Left ventricle myocardium inferior (tissue), 1 donor: ENCODE measurements at regions not wholly inside any gene's neighbourhood (a gene's known extent, or its start where the extent isn't known, plus 50 kb on each side); places are given as distances from the start of the nearest gene placed in this dataset.
"Not testable (repeated sequence)": the region's sequence is repeated elsewhere in the genome, so short reads cannot be mapped to it uniquely, and the experiment has no call there.

Experiments
- DNase-seq: peaks from one replicate; pipeline ENCODE4 v3.0.0-alpha.2; 2020
- H3K27ac ChIP-seq: fragments of 200-600 bp; replicated peaks from 2 replicates; pipeline ENCODE4 v1.8.0; 2021
- H3K27me3 ChIP-seq: fragments of 200-600 bp; 2 replicates; pipeline ENCODE4 v1.8.0; 2021; ENCODE audit warnings: low read depth
- H3K36me3 ChIP-seq: fragments of 200-600 bp; 2 replicates; pipeline ENCODE4 v1.8.0; 2021
- H3K4me1 ChIP-seq: fragments of 200-600 bp; 2 replicates; pipeline ENCODE4 v1.8.0; 2021
- H3K4me3 ChIP-seq: fragments of 200-600 bp; 2 replicates; pipeline ENCODE4 v1.8.0; 2021; ENCODE audit warnings: mild to moderate bottlenecking, moderate library complexity
- H3K9me3 ChIP-seq: fragments of 200-600 bp; replicated peaks from 2 replicates; pipeline ENCODE4 v1.8.0; 2021
- intact Hi-C: fragments of 100-400 bp; cut with micrococcal nuclease; formaldehyde crosslinking; loops from one replicate; pipeline ENCODE4 v1.11.0; 2022
- TF ChIP-seq, protein P1 (sequence below): fragments of 200-600 bp; IDR thresholded peaks from 2 replicates; pipeline ENCODE4 v1.8.0; 2021; ENCODE audit warnings: antibody characterized with exemption, mild to moderate bottlenecking, borderline replicate concordance
- donor health status: DM: no; HTN: yes; CAD: no; lungs with severe emphysema.

DNA sequence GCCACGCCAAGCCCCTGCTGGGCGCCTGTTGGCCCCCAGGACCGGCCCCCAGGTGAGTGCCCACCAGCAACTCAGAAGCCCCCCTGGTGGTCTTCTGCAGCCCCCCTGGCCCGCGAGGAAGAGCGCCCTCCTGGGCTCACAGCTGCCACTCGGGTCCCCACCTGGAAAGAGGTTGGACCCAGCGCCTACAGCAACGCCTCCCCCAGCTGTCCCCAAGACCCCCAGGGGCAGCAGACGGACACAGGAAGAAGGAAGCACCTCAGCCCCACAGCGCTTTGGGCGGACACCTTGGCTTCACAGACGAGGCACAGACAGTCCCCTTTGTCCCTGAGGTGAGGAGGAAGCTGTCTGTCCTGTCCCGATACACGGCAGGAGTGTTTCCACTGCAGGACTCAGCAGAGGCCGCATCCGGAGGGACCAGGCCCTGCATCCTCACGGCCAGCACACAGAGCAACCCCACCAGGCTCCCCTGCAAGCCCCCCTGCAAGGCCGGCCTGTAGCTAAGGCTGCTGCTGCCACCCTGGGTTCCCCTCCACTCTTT, 115.6 kb upstream of the NKX1-1 start:
- Histone ChIP-seq H3K9me3 (peaks cover 23% of the 10 kb centered on the region), H3K36me3 (no peaks in the 10 kb centered on the region), H3K27ac (no peak overlapping the region), H3K27me3 (peaks cover 74% of the 10 kb centered on the region), H3K4me3 (no peak overlapping the region), H3K4me1 (peaks cover 5% of the 10 kb centered on the region)
- TF ChIP-seq, protein P1, sequence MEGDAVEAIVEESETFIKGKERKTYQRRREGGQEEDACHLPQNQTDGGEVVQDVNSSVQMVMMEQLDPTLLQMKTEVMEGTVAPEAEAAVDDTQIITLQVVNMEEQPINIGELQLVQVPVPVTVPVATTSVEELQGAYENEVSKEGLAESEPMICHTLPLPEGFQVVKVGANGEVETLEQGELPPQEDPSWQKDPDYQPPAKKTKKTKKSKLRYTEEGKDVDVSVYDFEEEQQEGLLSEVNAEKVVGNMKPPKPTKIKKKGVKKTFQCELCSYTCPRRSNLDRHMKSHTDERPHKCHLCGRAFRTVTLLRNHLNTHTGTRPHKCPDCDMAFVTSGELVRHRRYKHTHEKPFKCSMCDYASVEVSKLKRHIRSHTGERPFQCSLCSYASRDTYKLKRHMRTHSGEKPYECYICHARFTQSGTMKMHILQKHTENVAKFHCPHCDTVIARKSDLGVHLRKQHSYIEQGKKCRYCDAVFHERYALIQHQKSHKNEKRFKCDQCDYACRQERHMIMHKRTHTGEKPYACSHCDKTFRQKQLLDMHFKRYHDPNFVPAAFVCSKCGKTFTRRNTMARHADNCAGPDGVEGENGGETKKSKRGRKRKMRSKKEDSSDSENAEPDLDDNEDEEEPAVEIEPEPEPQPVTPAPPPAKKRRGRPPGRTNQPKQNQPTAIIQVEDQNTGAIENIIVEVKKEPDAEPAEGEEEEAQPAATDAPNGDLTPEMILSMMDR, result no peak
- no peak for DNase-seq
- intact Hi-C loops, result no loop called here

DNA sequence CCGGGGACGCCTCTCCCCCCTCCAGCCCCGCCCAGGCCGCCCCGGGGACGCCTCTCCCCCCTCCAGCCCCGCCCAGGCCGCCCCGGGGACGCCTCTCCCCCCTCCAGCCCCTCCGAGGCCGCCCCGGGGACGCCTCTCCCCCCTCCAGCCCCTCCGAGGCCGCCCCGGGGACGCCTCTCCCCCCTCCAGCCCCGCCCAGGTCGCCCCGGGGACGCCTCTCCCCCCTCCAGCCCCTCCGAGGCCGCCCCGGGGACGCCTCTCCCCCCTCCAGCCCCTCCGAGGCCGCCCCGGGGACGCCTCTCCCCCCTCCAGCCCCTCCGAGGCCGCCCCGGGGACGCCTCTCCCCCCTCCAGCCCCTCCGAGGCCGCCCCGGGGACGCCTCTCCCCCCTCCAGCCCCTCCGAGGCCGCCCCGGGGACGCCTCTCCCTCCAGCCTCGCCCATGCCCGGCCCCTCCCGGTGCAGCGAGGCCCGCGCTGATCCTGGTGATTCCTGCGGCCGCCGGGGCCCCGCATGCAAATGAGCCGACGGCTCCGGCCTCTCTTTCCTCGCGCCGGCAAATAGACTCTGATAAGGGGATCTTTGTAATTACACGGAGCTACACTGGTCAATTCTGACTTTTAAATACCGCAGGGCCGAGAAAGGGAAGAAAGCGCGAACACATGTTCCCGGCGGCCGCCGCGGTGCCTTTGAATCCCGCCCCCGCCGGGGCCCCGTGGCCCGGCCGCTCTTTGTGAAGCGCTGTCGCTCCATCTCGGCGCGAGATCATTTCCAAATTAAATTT, 114.7 kb upstream of the NKX1-1 start:
- H3K4me1 ChIP-seq, intact Hi-C loops, H3K36me3 ChIP-seq, DNase-seq: not testable (repeated sequence)
- Histone ChIP-seq H3K4me3 (peak overlapping the region; percentile 49), H3K27me3 (peaks cover 83% of the 10 kb centered on the region), H3K27ac (peak overlapping the region; percentile 17), H3K9me3 (peaks cover 18% of the 10 kb centered on the region)

DNA sequence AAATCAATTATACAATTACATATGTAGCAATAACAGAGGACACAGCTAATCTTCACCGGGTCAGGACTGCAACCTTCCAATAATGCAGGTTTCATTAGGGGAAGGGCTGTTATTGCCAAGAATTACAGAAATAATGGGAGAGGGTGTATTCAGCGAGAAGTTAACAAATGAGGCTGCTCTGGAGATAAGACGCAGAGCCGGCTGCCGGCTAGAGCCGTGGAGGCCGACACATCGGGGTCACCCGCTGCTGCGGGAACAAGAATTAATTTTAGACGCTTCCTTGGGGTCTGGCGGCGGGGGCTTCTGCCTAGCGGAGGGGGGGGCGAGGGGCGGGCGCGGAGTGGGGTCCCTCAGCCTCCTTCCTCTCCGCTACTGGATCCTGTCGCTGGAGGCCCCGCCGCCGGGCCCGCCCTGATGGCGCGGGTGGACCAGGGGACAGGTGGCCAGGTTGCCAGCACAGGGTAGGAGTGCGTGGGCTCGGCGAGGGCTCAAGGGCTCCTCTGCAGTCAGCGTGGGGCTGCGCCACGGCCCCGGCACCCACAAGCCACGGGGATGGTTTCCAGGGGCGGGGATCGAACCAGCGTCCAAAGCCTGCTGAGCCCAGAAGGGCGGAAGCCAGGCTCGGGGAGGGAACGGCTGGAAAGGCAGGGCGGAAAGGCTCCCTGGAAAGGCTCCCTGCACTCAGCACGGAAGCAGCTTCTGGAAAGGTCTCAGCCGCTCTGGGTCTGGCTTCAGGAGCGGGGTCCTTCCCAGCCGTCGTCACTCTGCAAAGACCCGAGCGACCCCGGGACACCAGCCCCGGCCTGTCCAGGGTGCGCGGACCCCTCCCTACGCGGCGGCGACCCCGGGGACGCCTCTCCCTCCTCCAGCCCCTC, 113.8 kb upstream of the NKX1-1 start:
- peaks cover 5% of the 10 kb centered on the region for H3K4me1 ChIP-seq
- intact Hi-C loops, result no loop called here
- H3K9me3 ChIP-seq, result peaks cover 8% of the 10 kb centered on the region
- no peak for DNase-seq
- no peaks in the 10 kb centered on the region for H3K36me3 ChIP-seq
- peak overlapping the region; percentile 33 for H3K27ac ChIP-seq
- TF ChIP-seq, protein P1, result no peak
- H3K4me3 ChIP-seq, result peak overlapping the region; percentile 25
- peaks cover 89% of the 10 kb centered on the region for H3K27me3 ChIP-seq

DNA sequence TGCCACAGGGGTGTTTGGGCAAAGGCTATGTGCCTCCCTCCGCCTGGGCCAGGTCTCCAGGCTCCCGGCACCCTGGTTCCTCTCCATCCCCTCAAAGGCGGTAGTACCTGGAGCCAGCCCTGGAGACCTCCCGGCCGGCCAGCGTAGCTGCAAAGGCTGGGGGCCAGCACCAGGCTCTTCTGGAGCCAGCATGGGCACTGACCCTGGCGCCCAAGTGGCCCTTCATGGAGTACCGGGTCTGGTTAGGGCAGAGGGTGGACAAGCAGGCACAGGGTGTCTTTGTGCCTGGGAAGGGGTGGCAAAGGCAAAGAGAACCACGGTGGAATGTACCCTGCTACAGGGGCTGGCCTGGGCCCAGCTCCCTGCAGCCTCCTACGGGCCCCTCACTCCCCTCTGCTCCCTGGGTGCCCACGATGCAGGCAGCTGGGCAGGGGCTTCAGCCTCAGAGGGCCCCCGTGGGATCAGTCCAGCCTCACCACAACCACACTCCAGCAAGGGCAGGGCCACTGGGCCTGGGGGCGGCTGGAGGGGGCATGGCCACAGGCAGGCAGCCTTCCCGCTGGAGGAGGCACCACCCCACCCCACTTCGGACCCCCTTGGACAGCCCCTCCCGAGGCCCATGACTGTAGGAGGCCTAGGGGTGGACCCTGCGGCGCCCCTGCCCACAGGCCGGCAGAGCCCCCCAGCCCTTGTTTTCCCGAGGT, 112.9 kb upstream of the NKX1-1 start:
- peaks cover 84% of the 10 kb centered on the region for H3K27me3 ChIP-seq

DNA sequence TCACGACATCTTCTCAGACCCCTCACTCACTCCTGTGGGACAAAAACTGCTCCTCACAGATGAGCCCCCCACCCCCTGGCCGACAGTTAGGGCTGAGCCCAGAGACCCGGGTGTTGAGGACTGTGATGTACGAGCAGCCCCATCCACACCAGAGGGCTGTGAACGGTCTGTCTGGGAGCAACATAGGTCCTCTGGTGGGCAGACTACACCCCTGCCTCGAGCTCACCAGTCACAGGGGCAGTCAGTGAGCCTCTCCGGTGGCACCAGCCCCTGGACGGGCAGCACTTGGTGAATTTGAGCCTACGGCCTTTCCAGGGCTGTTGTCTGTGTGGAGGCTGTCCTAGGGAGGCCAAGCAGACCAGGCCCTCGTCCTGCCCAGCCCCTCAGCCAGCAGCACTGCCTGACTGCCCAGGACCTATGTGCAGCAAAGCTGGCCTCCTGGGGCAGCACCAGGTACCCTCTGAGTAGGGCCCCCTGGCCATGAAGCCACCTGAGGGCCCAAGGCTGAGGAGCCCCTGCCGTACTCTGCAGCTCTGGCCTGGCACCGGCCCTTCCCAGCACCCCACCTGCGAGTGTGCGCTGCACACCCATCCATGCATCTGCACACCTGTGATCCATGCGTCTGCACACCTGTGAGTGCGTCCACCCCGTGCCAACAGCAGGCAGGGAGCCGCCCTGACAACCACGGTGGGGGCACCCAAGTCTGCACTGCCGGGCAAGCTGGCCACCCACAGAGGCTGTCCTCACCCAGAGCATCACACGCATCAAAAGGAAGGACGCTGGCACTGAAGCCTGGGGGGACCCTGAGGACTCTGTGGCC, 111.6 kb upstream of the NKX1-1 start:
- Histone ChIP-seq H3K27ac (no peak overlapping the region), H3K4me1 (peaks cover 12% of the 10 kb centered on the region), H3K27me3 (peaks cover 82% of the 10 kb centered on the region), H3K36me3 (no peaks in the 10 kb centered on the region), H3K4me3 (no peak overlapping the region), H3K9me3 (no peaks in the 10 kb centered on the region)
- DNase-seq, result no peak
- TF ChIP-seq, protein P1, result no peak
- intact Hi-C loops, result no loop called here

More for the DNA sequence above, 112.9 kb upstream of the NKX1-1 start:
- no peak for DNase-seq
- intact Hi-C loops, result no loop called here
- TF ChIP-seq, protein P1, result no peak
- no peaks in the 10 kb centered on the region for H3K36me3 ChIP-seq
- H3K27ac ChIP-seq, result no peak overlapping the region
- H3K9me3 ChIP-seq, result no peaks in the 10 kb centered on the region
- H3K4me1 ChIP-seq, result peaks cover 5% of the 10 kb centered on the region
- no peak overlapping the region for H3K4me3 ChIP-seq
